ENCODE measurements at regions not wholly inside any gene's neighbourhood (a gene's known extent, or its start where the extent isn't known, plus 50 kb on each side); places are given as distances from the start of the nearest gene placed in this dataset.

DNA sequence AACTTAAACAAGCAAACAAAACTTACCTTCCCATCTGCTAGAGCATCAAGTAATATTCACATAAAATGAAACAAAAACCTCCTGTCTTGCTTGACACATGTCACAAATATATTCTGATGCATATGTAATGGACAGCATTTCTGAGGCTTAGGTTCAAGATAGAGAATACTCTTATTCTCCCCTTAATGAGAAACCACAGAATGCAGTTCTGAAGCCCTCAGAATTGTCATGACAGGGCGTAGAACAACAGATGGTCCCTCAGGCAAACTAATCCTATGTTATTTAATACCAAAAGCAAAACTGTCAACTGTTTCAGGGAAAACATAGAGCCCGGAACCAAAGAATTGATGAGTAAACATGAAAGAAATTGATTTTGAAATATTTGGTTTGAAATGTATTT, 229.9 kb upstream of the RIOK2 start:
- Histone ChIP-seq H3K27ac (ENCODE audit: low read depth in 1 of 2, low read length in 2 of 2) (no peak overlapping the region), H3K4me3 (ENCODE audit: low read length in 2 of 2) (no peak overlapping the region), H3K36me3 (ENCODE audit: control insufficient read depth in 1 of 2, insufficient read depth in 2 of 2, low read length in 1 of 2) (no peaks in the 10 kb centered on the region), H3K27me3 (ENCODE audit: control insufficient read depth in 1 of 2, insufficient read depth in 2 of 2, low read length in 1 of 2) (no peaks in the 10 kb centered on the region), H3K4me1 (ENCODE audit: control insufficient read depth in 1 of 2, insufficient read depth in 2 of 2, low read length in 2 of 2) (no peaks in the 10 kb centered on the region), H3K9me3 (ENCODE audit: control insufficient read depth, low read length) (no peaks in the 10 kb centered on the region)
- WGBS, 2 donors, result 67% methylated on average over 2 of the region's 2 CpGs
- DNase-seq, result no peak
- intact Hi-C loops (cut with DNase I), result no loop called here
- no peak for ATAC-seq (ENCODE audit: low FRiP score)

DNA sequence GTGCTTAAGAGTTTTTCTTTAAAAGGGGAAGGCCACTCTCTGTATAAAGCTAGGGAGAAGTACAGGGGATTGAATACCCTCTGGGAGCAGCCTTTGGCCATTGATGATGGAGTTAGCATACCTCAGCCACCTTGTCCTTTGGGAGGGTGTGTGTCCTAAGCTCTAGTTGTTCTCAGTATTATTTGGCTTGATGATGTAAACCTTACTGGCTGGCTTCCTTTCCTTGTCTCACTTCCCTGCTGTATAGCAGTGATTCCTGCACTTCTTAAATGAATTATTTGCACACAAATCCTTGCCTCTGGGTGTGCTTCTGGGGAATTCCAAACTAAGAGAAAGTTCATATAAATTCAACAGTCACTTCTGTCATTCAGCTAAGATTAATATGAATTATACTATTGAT, 234.9 kb upstream of the RIOK2 start:
- Histone ChIP-seq H3K36me3 (ENCODE audit: control insufficient read depth in 1 of 2, insufficient read depth in 2 of 2, low read length in 1 of 2) (no peaks in the 10 kb centered on the region), H3K4me1 (ENCODE audit: control insufficient read depth in 1 of 2, insufficient read depth in 2 of 2, low read length in 2 of 2) (no peaks in the 10 kb centered on the region), H3K9me3 (ENCODE audit: control insufficient read depth, low read length) (no peaks in the 10 kb centered on the region), H3K4me3 (ENCODE audit: low read length in 2 of 2) (no peak overlapping the region), H3K27me3 (ENCODE audit: control insufficient read depth in 1 of 2, insufficient read depth in 2 of 2, low read length in 1 of 2) (no peaks in the 10 kb centered on the region), H3K27ac (ENCODE audit: low read depth in 1 of 2, low read length in 2 of 2) (no peak overlapping the region)
- intact Hi-C loops (cut with DNase I), result no loop called here
- no peak for ATAC-seq (ENCODE audit: low FRiP score)
- DNase-seq, result no peak

DNA sequence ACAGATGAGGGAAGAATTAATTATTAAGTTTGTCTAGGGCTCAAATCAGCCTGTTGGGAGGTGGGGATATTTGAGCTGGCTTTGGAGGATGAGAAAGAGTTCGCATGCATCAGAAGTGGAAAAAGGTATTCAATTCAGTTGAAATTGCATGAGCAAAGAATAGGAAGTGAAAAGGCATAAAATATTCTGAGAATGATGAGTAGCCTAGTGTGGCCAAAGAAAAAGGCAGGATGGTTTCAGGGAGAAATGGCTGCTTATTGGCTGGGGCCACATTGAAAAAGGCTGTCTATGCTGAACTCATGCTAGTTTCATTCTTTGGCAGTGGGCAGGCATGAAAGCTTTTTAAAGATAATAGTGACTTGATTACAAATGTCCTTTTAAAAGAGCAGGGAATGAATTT, 235.4 kb upstream of the RIOK2 start:
- DNase-seq, result no peak
- 0 to 32% methylated on average over 1 of the region's 1 CpG for WGBS, 2 donors
- Histone ChIP-seq H3K27ac (ENCODE audit: low read depth in 1 of 2, low read length in 2 of 2) (no peak overlapping the region), H3K9me3 (ENCODE audit: control insufficient read depth, low read length) (no peaks in the 10 kb centered on the region), H3K36me3 (ENCODE audit: control insufficient read depth in 1 of 2, insufficient read depth in 2 of 2, low read length in 1 of 2) (no peaks in the 10 kb centered on the region), H3K4me3 (ENCODE audit: low read length in 2 of 2) (no peak overlapping the region), H3K27me3 (ENCODE audit: control insufficient read depth in 1 of 2, insufficient read depth in 2 of 2, low read length in 1 of 2) (no peaks in the 10 kb centered on the region), H3K4me1 (ENCODE audit: control insufficient read depth in 1 of 2, insufficient read depth in 2 of 2, low read length in 2 of 2) (no peaks in the 10 kb centered on the region)
- intact Hi-C loops (cut with DNase I), result no loop called here
- ATAC-seq (ENCODE audit: low FRiP score), result no peak

DNA sequence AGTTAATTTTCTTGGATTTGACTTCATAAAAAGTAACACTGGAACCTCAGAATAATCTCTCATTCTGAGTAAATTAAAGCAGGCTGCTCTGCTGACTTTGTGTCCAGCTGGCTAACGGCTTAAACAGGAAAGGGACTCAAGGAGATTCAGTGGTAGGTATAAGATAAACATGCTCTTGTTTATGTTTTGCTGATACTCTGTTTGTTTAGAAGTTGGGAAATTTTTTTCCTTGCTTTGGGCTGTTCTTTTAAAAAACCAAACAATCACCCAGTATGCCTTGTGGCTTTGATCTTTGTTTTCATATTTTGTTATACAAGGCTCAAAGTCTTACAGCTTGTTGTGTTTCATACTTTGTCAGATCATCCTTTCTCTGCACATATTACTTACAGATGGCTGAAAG, 237.6 kb upstream of the RIOK2 start:
- no peak for ATAC-seq (ENCODE audit: low FRiP score)

DNA sequence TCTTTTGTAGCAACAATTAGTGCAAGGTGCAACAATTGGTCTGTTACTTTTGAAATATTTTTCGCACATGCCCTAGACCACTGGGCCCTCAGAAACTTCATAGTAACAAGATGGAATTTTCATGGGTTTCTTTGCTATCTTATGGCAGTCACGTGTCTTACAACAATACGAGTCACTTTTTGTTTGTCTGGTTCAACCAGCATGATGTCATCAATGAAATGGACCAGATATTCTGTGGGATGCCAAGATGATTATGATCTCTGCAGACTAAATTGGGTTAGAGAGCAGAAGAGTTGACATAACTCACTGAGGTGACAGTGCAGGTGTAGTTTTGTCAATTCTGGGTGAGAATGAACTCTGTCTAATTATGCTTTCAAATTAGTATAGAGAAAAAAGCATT, 239.6 kb upstream of the RIOK2 start:
- H3K36me3 ChIP-seq (ENCODE audit: control insufficient read depth in 1 of 2, insufficient read depth in 2 of 2, low read length in 1 of 2), result no peaks in the 10 kb centered on the region
- ATAC-seq (ENCODE audit: low FRiP score), result no peak
- H3K27ac ChIP-seq (ENCODE audit: low read depth in 1 of 2, low read length in 2 of 2), result no peak overlapping the region
- intact Hi-C loops (cut with DNase I), result no loop called here
- no peak overlapping the region for H3K4me3 ChIP-seq (ENCODE audit: low read length in 2 of 2)
- WGBS, 2 donors, result 60 to 80% methylated on average over 3 of the region's 3 CpGs
- no peaks in the 10 kb centered on the region for H3K27me3 ChIP-seq (ENCODE audit: control insufficient read depth in 1 of 2, insufficient read depth in 2 of 2, low read length in 1 of 2)
- no peaks in the 10 kb centered on the region for H3K9me3 ChIP-seq (ENCODE audit: control insufficient read depth, low read length)
- no peak for DNase-seq
- no peaks in the 10 kb centered on the region for H3K4me1 ChIP-seq (ENCODE audit: control insufficient read depth in 1 of 2, insufficient read depth in 2 of 2, low read length in 2 of 2)

More for the DNA sequence above, 237.6 kb upstream of the RIOK2 start:
- no peak overlapping the region for H3K27ac ChIP-seq (ENCODE audit: low read depth in 1 of 2, low read length in 2 of 2)
- no peaks in the 10 kb centered on the region for H3K27me3 ChIP-seq (ENCODE audit: control insufficient read depth in 1 of 2, insufficient read depth in 2 of 2, low read length in 1 of 2)
- WGBS, 2 donors, result 8 to 15% methylated on average over 1 of the region's 1 CpG
- H3K9me3 ChIP-seq (ENCODE audit: control insufficient read depth, low read length), result no peaks in the 10 kb centered on the region
- H3K4me1 ChIP-seq (ENCODE audit: control insufficient read depth in 1 of 2, insufficient read depth in 2 of 2, low read length in 2 of 2), result no peaks in the 10 kb centered on the region
- no peak overlapping the region for H3K4me3 ChIP-seq (ENCODE audit: low read length in 2 of 2)
- DNase-seq, result no peak
- intact Hi-C loops (cut with DNase I), result no loop called here
- no peaks in the 10 kb centered on the region for H3K36me3 ChIP-seq (ENCODE audit: control insufficient read depth in 1 of 2, insufficient read depth in 2 of 2, low read length in 1 of 2)

DNA sequence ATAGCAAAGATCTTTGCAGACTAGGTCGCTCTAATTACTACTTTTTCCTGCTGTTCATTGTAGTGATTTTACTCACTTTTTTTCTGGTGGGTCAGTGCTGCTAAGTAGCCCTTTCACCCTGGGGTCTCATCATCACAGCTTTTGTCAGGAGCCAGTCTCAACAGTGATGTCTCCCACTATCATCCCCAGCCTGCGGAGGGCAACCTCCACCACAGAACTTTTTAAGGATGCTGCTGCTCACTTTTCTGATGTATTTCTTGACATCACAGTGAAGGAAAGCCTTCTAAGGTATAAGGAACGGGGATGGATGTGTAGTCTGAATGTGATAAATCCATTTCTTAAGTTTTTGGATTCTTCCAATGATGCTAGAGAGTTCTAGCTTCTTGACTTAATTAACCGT, 242.5 kb upstream of the RIOK2 start:
- Histone ChIP-seq H3K27ac (ENCODE audit: low read depth in 1 of 2, low read length in 2 of 2) (no peak overlapping the region), H3K9me3 (ENCODE audit: control insufficient read depth, low read length) (no peaks in the 10 kb centered on the region), H3K4me1 (ENCODE audit: control insufficient read depth in 1 of 2, insufficient read depth in 2 of 2, low read length in 2 of 2) (no peaks in the 10 kb centered on the region), H3K27me3 (ENCODE audit: control insufficient read depth in 1 of 2, insufficient read depth in 2 of 2, low read length in 1 of 2) (no peaks in the 10 kb centered on the region), H3K4me3 (ENCODE audit: low read length in 2 of 2) (no peak overlapping the region), H3K36me3 (ENCODE audit: control insufficient read depth in 1 of 2, insufficient read depth in 2 of 2, low read length in 1 of 2) (no peaks in the 10 kb centered on the region)
- intact Hi-C loops (cut with DNase I), result no loop called here
- DNase-seq, result no peak
- ATAC-seq (ENCODE audit: low FRiP score), result no peak
- WGBS, 2 donors, result 65 to 81% methylated on average over 4 of the region's 4 CpGs

DNA sequence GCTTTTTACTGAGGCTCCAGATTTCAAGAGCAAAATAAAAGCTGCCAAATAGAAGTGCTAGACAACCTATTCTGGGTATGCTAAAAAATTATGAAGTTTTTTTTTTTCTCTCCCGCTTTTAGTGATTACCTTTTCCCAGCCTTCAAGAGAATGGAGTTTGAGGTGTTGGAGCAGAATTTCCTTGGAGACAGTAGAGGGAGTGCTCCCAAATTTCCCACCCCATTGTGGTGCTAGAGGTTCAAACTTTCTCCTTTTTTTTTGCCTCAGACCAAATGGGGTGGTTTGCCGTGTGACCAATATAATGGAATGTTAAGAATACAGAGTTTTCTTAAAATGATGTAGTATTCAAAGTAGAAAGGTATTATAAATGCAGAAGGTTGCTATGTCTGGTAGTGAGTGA, 244.2 kb upstream of the RIOK2 start:
- Histone ChIP-seq H3K36me3 (ENCODE audit: control insufficient read depth in 1 of 2, insufficient read depth in 2 of 2, low read length in 1 of 2) (no peaks in the 10 kb centered on the region), H3K4me3 (ENCODE audit: low read length in 2 of 2) (no peak overlapping the region), H3K4me1 (ENCODE audit: control insufficient read depth in 1 of 2, insufficient read depth in 2 of 2, low read length in 2 of 2) (no peaks in the 10 kb centered on the region), H3K9me3 (ENCODE audit: control insufficient read depth, low read length) (no peaks in the 10 kb centered on the region), H3K27ac (ENCODE audit: low read depth in 1 of 2, low read length in 2 of 2) (no peak overlapping the region), H3K27me3 (ENCODE audit: control insufficient read depth in 1 of 2, insufficient read depth in 2 of 2, low read length in 1 of 2) (no peaks in the 10 kb centered on the region)
- ATAC-seq (ENCODE audit: low FRiP score) (no peak), DNase-seq (no peak)
- intact Hi-C loops (cut with DNase I), result no loop called here
- WGBS, 2 donors, result 51 to 61% methylated on average over 2 of the region's 2 CpGs

DNA sequence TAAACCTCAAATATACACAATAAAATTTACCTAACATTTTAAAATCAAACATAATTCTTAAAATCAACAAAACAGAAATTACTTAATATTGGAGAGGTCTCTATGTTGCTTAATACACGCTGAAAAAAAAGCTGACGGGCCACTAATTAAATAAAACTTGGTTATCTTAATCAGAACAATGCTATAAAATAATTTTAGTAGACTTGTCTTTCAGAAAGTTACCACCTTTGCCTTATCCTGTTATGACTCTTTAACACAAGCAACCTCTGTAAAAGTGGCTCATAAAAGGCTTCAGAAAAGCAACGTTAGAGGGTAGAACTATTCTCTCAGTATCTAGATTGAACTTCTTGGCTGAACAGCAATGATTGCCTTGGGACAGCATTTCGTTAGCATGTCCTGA, 251.0 kb upstream of the RIOK2 start:
- DNase-seq (no peak), ATAC-seq (ENCODE audit: low FRiP score) (no peak)
- Histone ChIP-seq H3K4me1 (ENCODE audit: control insufficient read depth in 1 of 2, insufficient read depth in 2 of 2, low read length in 2 of 2) (no peaks in the 10 kb centered on the region), H3K4me3 (ENCODE audit: low read length in 2 of 2) (no peak overlapping the region), H3K9me3 (ENCODE audit: control insufficient read depth, low read length) (no peaks in the 10 kb centered on the region), H3K27me3 (ENCODE audit: control insufficient read depth in 1 of 2, insufficient read depth in 2 of 2, low read length in 1 of 2) (no peaks in the 10 kb centered on the region), H3K36me3 (ENCODE audit: control insufficient read depth in 1 of 2, insufficient read depth in 2 of 2, low read length in 1 of 2) (no peaks in the 10 kb centered on the region), H3K27ac (ENCODE audit: low read depth in 1 of 2, low read length in 2 of 2) (no peak overlapping the region)
- intact Hi-C loops (cut with DNase I), result no loop called here
- WGBS, 2 donors, result 60 to 61% methylated on average over 4 of the region's 4 CpGs

DNA sequence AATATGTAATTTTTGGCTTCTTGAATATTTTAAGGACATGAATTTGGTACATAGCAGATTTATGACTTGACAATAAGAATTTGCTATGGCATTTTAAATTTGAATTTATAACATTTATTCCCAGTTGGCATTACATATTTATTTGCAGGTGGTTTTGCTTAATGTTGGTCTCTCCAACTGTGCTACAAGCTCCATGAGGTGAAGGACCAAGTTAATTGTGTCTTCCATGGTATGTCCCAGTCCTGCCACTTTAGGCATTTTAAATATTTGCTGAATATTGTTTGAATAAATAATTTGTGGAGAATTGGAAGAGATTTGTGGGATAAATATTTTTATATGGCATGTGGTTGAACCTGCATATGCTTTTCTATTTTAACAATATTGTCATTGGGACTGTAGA, 253.4 kb upstream of the RIOK2 start:
- intact Hi-C loops (cut with DNase I), result no loop called here
- Histone ChIP-seq H3K27me3 (ENCODE audit: control insufficient read depth in 1 of 2, insufficient read depth in 2 of 2, low read length in 1 of 2) (no peaks in the 10 kb centered on the region), H3K4me3 (ENCODE audit: low read length in 2 of 2) (no peak overlapping the region), H3K4me1 (ENCODE audit: control insufficient read depth in 1 of 2, insufficient read depth in 2 of 2, low read length in 2 of 2) (no peaks in the 10 kb centered on the region), H3K27ac (ENCODE audit: low read depth in 1 of 2, low read length in 2 of 2) (no peak overlapping the region), H3K9me3 (ENCODE audit: control insufficient read depth, low read length) (peaks cover 2% of the 10 kb centered on the region), H3K36me3 (ENCODE audit: control insufficient read depth in 1 of 2, insufficient read depth in 2 of 2, low read length in 1 of 2) (no peaks in the 10 kb centered on the region)
- no peak for DNase-seq
- ATAC-seq (ENCODE audit: low FRiP score), result no peak

DNA sequence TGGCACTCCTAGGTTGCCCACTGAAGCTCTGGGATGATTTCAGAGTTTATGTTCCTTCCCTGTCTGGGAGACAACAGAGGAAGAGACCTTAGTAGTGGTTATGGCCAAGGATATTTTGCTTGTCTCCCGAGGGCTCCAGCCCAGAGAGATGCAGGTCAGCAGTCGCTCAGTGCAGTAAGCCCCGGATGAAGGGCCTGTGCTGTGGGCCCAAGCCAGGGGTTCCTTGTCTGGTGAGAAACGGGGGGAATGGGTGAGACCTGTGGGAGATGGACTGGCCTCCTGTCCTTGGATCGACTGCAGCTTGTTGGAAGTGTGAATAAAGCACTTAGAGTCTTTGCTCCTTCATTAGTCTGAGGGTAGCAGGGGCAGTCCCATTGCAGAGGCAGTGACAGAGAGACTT, 260.7 kb upstream of the RIOK2 start:
- Histone ChIP-seq H3K27me3 (ENCODE audit: control insufficient read depth in 1 of 2, insufficient read depth in 2 of 2, low read length in 1 of 2) (no peaks in the 10 kb centered on the region), H3K4me1 (ENCODE audit: control insufficient read depth in 1 of 2, insufficient read depth in 2 of 2, low read length in 2 of 2) (no peaks in the 10 kb centered on the region), H3K4me3 (ENCODE audit: low read length in 2 of 2) (no peak overlapping the region), H3K36me3 (ENCODE audit: control insufficient read depth in 1 of 2, insufficient read depth in 2 of 2, low read length in 1 of 2) (no peaks in the 10 kb centered on the region), H3K9me3 (ENCODE audit: control insufficient read depth, low read length) (peaks cover 8% of the 10 kb centered on the region), H3K27ac (ENCODE audit: low read depth in 1 of 2, low read length in 2 of 2) (no peak overlapping the region)
- 65 to 88% methylated on average over 5 of the region's 5 CpGs for WGBS, 2 donors
- DNase-seq (no peak), ATAC-seq (ENCODE audit: low FRiP score) (no peak)
- intact Hi-C loops (cut with DNase I), result no loop called here

Measured in aorta (tissue), 5 donors.